Dendritic cell treated with granulocyte-macrophage colony-stimulating factor and Interleukin-4, amounts not matched to agents 40 ng/mL and 50 ng/mL, for 4 days (primary cell): ENCODE measurements at regions not wholly inside any gene's neighbourhood (a gene's known extent, or its start where the extent isn't known, plus 50 kb on each side); places are given as distances from the start of the nearest gene placed in this dataset.

Source experiments
- H3K27ac Mint-ChIP-seq: one replicate; pipeline ENCODE4 v1.8.0; 2022; ENCODE audit warnings: mild to moderate bottlenecking, mixed read lengths
- H3K27me3 Mint-ChIP-seq: one replicate; pipeline ENCODE4 v1.8.0; 2022; ENCODE audit warnings: mild to moderate bottlenecking, mixed read lengths
- H3K36me3 Mint-ChIP-seq: one replicate; pipeline ENCODE4 v1.8.0; 2022; ENCODE audit warnings: low read depth, mixed read lengths
- H3K4me1 Mint-ChIP-seq: one replicate; pipeline ENCODE4 v1.8.0; 2022; ENCODE audit warnings: low read depth, mixed read lengths
- H3K4me3 Mint-ChIP-seq: one replicate; pipeline ENCODE4 v1.8.0; 2022; ENCODE audit warnings: mild to moderate bottlenecking, moderate library complexity, mixed read lengths
- H3K9me3 Mint-ChIP-seq: one replicate; pipeline ENCODE4 v1.8.0; 2022; ENCODE audit warnings: mixed read lengths
- intact Hi-C: fragments of 100-400 bp; cut with micrococcal nuclease; formaldehyde crosslinking; loops from one replicate; pipeline ENCODE4 v1.15.0; 2022

DNA sequence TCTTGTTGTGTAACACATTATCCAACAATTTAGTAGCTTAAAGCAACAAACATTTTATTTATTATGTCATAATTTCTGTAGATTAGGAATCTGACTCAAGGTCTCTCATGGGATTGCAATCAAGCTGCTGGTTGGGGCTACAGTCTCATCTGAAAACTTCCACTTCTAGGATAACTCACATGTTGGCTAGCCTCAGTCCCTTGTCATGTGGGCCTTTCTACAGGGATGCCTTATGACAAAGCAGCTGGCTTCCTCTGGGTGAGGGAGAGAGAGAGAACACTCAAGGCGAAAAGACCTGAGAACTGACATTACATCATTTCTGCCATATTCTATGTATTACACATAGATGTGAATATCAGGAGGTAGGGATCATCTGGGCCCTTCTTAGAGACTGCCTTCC is 317.9 kb upstream of the VRK2 start:
- intact Hi-C loops = no loop called here
- Mint-ChIP-seq H3K9me3 (no peaks in the 10 kb centered on the region), H3K27ac (no peak overlapping the region), H3K27me3 (no peaks in the 10 kb centered on the region), H3K4me3 (no peak overlapping the region), H3K36me3 (no peaks in the 10 kb centered on the region), H3K4me1 (peaks cover 6% of the 10 kb centered on the region)

DNA sequence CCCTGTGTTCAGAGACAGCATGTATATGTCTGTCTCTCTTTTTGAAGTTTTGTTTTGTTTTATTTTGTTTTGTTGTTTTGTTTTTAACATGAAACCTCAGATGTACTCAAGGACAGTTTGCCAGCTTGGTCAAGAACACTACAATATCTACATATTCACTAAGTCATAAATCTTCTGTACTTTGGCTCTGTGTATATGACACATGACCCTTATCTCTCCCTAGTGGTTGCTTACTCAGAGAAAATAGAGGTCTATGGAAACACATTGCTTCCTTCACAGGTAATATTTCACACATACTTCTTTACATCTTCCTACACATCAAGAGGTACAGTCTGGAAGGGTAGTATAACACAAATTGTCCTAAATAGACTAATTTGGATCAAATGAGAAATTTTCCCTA is 312.6 kb upstream of the VRK2 start:
- Mint-ChIP-seq H3K36me3 (no peaks in the 10 kb centered on the region), H3K27ac (no peak overlapping the region), H3K4me3 (no peak overlapping the region), H3K4me1 (no peaks in the 10 kb centered on the region), H3K9me3 (peaks cover 9% of the 10 kb centered on the region), H3K27me3 (no peaks in the 10 kb centered on the region)
- intact Hi-C loops = no loop called here

DNA sequence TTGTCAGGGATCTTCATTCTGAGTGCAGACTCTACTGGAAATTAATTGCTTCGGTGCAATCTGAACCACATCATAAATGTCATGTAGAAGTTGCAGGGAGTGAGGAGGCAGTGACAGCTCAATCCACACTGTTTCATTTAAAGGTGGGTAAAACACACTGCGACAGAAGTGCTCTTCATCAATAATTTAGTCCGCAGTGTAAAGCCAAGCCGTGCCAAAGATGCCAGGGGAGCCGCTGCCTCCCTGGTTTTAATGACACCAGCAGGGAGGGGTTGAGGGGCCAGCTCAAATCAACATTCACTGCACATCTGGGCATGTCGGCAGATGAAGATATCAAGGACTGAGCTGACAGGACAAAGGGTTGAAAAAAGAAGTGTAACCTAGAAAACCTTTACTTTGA is 305.7 kb upstream of the VRK2 start:
- H3K9me3 Mint-ChIP-seq = no peaks in the 10 kb centered on the region
- no peak overlapping the region for H3K4me3 Mint-ChIP-seq
- H3K27me3 Mint-ChIP-seq = no peaks in the 10 kb centered on the region
- no peaks in the 10 kb centered on the region for H3K4me1 Mint-ChIP-seq
- intact Hi-C loops = no loop called here
- no peaks in the 10 kb centered on the region for H3K36me3 Mint-ChIP-seq
- H3K27ac Mint-ChIP-seq = no peak overlapping the region

DNA sequence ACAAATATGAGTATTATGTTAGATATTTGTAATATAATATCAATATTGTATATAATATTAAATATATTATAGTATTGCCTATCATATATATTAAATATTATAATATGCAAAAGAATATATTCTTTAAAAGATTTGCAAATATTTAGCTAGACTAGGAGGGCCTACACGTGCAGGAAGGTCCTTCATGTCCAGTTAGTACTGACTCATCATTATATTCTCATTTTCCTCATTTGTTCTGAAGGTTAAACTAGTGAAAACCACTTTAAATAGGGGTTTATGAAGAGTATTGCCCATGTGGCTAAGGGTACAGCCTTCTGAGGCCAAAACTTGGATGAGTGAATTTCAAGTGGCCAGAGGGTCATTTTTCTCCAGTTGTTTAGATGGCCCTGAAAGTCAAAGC is 293.0 kb upstream of the VRK2 start:
- Mint-ChIP-seq H3K27me3 (no peaks in the 10 kb centered on the region), H3K4me1 (no peaks in the 10 kb centered on the region), H3K27ac (no peak overlapping the region), H3K9me3 (no peaks in the 10 kb centered on the region), H3K4me3 (no peak overlapping the region), H3K36me3 (no peaks in the 10 kb centered on the region)
- intact Hi-C loops = no loop called here

DNA sequence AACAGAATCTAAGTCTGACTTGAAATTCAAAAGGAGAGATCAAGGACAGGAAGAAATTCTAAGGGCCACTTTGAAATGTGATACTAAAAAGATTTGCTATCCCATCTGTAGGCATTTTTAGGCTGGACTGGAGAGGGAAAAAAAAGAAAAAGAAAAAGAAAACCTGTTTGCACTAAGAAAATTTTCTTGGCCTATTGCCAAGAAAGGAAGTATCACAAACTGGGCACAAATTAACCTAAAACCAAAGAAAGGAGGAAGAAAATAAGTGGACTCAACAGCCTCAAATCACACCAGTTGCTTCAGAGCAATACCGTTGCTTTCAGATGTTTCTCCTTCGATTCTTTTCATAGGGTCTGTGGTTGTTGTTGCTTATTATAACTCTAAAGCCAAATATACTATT is 287.9 kb upstream of the VRK2 start:
- H3K27me3 Mint-ChIP-seq = no peaks in the 10 kb centered on the region
- no peak overlapping the region for H3K27ac Mint-ChIP-seq
- no peaks in the 10 kb centered on the region for H3K9me3 Mint-ChIP-seq
- H3K36me3 Mint-ChIP-seq = no peaks in the 10 kb centered on the region
- peaks cover 11% of the 10 kb centered on the region for H3K4me1 Mint-ChIP-seq
- intact Hi-C loops = no loop called here
- no peak overlapping the region for H3K4me3 Mint-ChIP-seq

DNA sequence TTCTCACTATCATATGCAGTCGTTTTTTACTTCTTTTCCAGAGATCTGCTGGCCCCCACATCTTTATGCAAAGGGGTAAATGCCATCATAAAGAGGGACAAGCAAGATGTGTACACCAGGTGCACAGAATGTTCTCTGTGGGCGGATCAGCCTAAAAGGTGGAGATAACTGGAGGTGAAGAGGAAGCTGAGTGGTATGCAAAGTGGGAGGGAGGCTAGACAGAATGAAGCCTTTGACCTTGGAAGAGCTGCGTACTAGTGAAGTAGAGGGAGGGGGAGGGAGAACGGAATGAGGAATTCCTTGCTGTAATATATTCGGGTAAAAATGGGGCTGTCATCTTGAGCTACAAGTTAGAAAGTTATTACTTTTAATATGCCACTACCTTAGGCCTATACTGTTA is 287.5 kb upstream of the VRK2 start:
- Mint-ChIP-seq H3K27ac (no peak overlapping the region), H3K4me1 (peaks cover 11% of the 10 kb centered on the region)

DNA sequence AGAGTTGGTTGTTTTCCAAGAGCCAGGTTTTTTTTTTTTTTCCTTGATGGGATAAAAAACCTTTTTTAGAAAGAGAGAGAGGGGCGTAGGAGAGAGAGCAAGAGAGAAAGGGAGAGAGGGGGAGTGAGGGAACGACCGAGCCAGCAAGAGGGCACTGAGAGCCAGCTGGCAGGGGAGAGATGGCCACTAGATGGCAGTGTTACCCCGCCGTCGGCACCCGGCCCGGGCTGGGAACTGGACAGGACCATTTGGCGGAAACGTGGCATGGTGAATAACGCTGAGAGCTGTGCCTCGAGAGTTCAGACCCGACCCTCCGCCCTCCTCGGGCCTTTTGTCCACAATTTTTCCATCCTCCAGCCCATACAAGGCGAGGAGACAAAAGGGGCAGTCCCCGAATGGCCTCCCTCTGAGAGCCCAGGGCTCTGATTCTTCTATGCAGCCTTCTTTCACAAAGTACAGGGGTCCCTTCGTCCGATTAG is 286.7 kb upstream of the VRK2 start:
- intact Hi-C loops = loop anchor here (5.0 to 10.0 kb wide), 3 partner anchors 145 to 805 kb away; no protein-coding TSS in a partner anchor
- H3K36me3 Mint-ChIP-seq = no peaks in the 10 kb centered on the region
- H3K27me3 Mint-ChIP-seq = no peaks in the 10 kb centered on the region
- peak overlapping the region; percentile 59 for H3K4me3 Mint-ChIP-seq
- H3K4me1 Mint-ChIP-seq = peaks cover 11% of the 10 kb centered on the region
- no peaks in the 10 kb centered on the region for H3K9me3 Mint-ChIP-seq
- H3K27ac Mint-ChIP-seq = no peak overlapping the region

More for the DNA sequence above, 287.5 kb upstream of the VRK2 start:
- Mint-ChIP-seq H3K27me3 (no peaks in the 10 kb centered on the region), H3K4me3 (no peak overlapping the region), H3K9me3 (no peaks in the 10 kb centered on the region), H3K36me3 (no peaks in the 10 kb centered on the region)
- intact Hi-C loops = no loop called here

DNA sequence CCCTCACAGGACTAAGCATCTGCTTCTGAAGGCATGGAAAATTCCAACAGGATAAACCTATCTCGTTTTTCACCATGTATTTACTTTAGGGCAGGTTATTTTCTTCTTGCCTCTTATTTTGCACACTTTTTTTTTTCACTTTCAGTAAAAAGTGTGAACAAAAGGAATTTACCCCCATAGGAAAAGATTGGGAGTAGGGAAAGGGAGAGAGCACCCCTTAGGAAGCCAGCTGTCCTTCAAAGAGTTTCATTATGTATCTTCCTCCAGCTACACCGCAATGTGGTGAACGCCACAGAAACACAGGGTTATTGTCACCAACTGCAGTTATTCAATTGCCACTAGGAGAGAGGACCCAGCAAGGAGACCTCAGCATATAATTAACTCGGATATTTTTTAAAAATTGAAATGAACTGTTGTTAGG is 286.2 kb upstream of the VRK2 start:
- no peaks in the 10 kb centered on the region for H3K36me3 Mint-ChIP-seq
- peaks cover 11% of the 10 kb centered on the region for H3K4me1 Mint-ChIP-seq
- intact Hi-C loops = loop anchor here (5.0 to 10.0 kb wide), 3 partner anchors 144 to 804 kb away; no protein-coding TSS in a partner anchor
- no peak overlapping the region for H3K27ac Mint-ChIP-seq
- H3K4me3 Mint-ChIP-seq = peak overlapping the region; percentile 59
- no peaks in the 10 kb centered on the region for H3K9me3 Mint-ChIP-seq
- no peaks in the 10 kb centered on the region for H3K27me3 Mint-ChIP-seq

DNA sequence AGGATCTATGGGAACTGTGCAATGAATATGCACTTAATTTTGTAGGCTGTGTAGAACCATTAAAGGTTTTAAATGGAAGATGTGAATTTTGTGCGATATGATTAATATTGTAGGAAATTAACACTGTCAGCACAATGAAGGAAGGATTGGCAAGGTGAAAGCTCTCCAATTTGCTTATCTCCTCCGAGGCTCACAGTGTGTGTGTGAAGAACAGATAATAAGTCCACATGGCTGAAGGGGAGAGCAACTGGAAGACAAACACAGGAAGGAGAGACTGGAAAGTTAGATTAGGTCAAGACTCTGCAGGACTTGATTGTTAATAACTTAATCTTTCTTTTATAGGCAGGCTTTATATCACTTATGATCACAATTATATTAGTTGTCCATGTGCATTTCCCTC is 269.7 kb upstream of the VRK2 start:
- intact Hi-C loops = no loop called here
- Mint-ChIP-seq H3K4me1 (no peaks in the 10 kb centered on the region), H3K9me3 (no peaks in the 10 kb centered on the region), H3K27ac (no peak overlapping the region), H3K27me3 (no peaks in the 10 kb centered on the region), H3K4me3 (no peak overlapping the region), H3K36me3 (no peaks in the 10 kb centered on the region)

DNA sequence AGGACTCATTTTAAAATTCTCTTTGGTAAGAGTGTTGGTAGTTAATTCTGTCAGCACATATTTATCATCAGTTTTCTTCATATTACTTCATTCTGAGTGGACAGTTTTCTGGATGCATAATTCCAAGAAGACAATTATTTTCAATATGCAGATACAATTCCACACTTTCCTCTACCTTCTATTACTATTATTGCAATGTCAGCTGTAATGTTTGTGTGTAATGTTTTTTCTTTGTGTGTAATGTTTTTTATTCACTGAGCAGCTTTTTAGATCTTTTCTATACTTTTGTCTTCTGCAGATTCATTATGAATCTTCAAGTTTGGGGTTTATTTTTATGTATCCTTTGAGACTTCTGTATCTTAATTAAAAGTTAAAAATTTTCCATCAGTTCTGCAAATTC is 264.0 kb upstream of the VRK2 start:
- H3K27me3 Mint-ChIP-seq = no peaks in the 10 kb centered on the region
- intact Hi-C loops = no loop called here
- no peak overlapping the region for H3K4me3 Mint-ChIP-seq
- no peak overlapping the region for H3K27ac Mint-ChIP-seq
- H3K36me3 Mint-ChIP-seq = no peaks in the 10 kb centered on the region
- H3K4me1 Mint-ChIP-seq = no peaks in the 10 kb centered on the region
- no peaks in the 10 kb centered on the region for H3K9me3 Mint-ChIP-seq

DNA sequence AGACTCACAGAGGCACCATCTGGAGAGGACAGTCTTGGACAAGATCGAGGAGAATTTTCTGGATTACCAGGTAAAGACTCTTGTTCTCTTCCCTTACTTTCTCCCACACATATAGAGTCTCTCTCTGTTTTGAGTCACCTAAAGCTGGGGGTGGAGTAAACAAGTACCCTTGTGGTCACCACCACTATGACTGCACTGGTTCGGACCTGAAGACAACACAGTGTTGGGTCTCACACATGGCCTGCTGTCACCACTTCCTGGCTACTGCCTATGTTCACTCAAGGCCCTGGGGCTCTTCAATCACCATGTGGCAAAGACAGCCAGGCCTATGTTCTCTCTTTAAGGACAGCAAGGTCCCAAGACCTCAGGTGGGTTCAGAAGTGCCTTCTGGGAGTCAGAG is 253.3 kb upstream of the VRK2 start:
- H3K4me3 Mint-ChIP-seq = no peak overlapping the region
- H3K27ac Mint-ChIP-seq = no peak overlapping the region
- H3K9me3 Mint-ChIP-seq = peaks cover 28% of the 10 kb centered on the region
- no peaks in the 10 kb centered on the region for H3K4me1 Mint-ChIP-seq
- no peaks in the 10 kb centered on the region for H3K27me3 Mint-ChIP-seq
- H3K36me3 Mint-ChIP-seq = no peaks in the 10 kb centered on the region
- intact Hi-C loops = no loop called here

DNA sequence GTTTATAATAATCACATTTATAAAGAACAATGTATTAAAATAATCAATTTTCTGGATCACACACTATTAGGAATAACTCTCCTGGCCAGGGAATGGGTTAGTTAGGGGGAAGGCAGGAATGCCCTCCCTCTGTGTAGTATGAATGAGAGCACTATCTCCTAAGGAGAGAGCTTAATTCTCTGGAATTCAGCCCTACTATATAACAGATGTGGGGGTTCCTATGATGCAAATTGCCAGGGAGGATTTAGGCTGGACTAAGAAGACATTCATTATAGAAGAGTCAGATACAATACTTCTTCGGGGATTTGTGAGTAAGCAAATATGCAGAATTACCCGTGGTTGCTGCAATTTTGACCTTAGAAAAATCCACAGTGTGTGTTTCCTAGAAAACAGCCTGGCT is 250.1 kb upstream of the VRK2 start:
- H3K27me3 Mint-ChIP-seq = no peaks in the 10 kb centered on the region
- no peak overlapping the region for H3K27ac Mint-ChIP-seq
- peaks cover 45% of the 10 kb centered on the region for H3K9me3 Mint-ChIP-seq
- intact Hi-C loops = no loop called here
- no peaks in the 10 kb centered on the region for H3K36me3 Mint-ChIP-seq
- no peak overlapping the region for H3K4me3 Mint-ChIP-seq
- no peaks in the 10 kb centered on the region for H3K4me1 Mint-ChIP-seq

DNA sequence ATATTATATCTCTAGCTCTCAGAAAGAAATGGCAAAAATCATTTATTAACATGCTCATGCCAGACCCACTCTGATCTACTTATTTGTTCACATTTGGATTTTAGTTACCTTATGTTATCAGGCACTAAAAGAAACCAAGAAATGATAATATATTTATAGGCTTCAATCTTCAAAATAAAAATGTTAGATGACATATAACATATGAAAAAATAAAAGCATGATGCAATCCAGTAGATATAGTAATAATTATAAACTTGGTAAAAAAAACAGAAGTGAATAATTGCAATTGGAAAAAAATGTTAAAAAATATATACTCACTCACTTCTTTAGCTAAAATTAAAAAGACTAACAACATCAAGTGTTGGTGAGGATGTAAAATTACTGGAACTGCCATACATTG is 248.3 kb upstream of the VRK2 start:
- Mint-ChIP-seq H3K27ac (no peak overlapping the region), H3K4me1 (no peaks in the 10 kb centered on the region), H3K36me3 (no peaks in the 10 kb centered on the region), H3K27me3 (no peaks in the 10 kb centered on the region), H3K9me3 (peaks cover 48% of the 10 kb centered on the region), H3K4me3 (no peak overlapping the region)
- intact Hi-C loops = no loop called here

DNA sequence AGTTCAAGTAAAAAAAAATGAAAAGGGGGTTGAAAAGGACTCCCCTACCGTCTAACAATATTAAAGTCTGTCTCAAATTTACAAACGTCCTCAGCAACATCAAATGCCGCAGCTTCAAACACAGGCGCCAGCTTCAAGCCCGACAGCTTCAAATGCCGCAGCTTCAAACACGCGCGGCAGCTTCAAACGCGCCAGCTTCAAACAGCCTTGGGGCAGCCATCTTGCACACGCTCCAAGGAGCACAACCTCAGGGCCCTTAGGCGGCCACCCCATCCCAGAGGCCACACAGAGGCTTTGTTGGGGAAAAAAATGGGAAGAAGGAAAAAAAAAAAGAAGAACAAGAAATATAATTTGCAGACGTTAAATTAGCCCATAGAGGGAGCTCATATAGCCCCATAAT is 244.4 kb upstream of the VRK2 start:
- Mint-ChIP-seq H3K9me3 (peaks cover 32% of the 10 kb centered on the region), H3K4me3 (no peak overlapping the region), H3K27ac (no peak overlapping the region), H3K36me3 (no peaks in the 10 kb centered on the region), H3K27me3 (no peaks in the 10 kb centered on the region), H3K4me1 (no peaks in the 10 kb centered on the region)
- intact Hi-C loops = no loop called here

DNA sequence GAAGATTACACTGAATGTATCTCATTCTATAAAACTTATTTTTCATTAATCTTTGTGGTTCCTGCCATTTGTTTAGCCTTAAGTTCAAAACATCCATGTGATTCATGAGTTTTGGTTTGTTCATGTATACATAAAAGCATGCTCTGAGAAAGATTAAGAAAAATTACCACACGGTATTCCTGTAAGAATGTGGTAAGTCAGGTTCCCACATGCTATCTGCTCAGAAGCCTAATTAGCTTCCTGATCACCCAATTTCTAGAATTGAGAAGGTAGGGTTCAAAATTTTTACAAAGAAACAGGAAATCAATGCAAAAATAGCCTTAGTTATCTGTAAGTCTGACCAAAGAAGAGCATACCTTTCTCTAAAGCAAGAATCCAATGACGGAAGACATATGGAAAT is 241.6 kb upstream of the VRK2 start:
- Mint-ChIP-seq H3K27me3 (no peaks in the 10 kb centered on the region), H3K4me1 (no peaks in the 10 kb centered on the region), H3K36me3 (no peaks in the 10 kb centered on the region), H3K4me3 (no peak overlapping the region), H3K9me3 (peaks cover 17% of the 10 kb centered on the region), H3K27ac (no peak overlapping the region)
- intact Hi-C loops = no loop called here
